Omental fat pad (tissue), 3 donors: ENCODE measurements at regions not wholly inside any gene's neighbourhood (a gene's known extent, or its start where the extent isn't known, plus 50 kb on each side); places are given as distances from the start of the nearest gene placed in this dataset.

Experiments used
- ATAC-seq: fragments of 150-250 bp; one replicate; pipeline ENCODE4 v1.9.1; 2016; ENCODE audit warnings: mild to moderate bottlenecking, moderate library complexity; ENCODE audit not compliant: low FRiP score
- DNase-seq: peaks from one replicate; pipeline ENCODE4 v3.0.0-alpha.2; 2019; ENCODE audit warnings: low spot score
- CTCF ChIP-seq, 3 donors: fragments of 450-650 bp; IDR thresholded peaks; one replicate each; pipeline ENCODE4 v1.5.1; 2016 to 2017; ENCODE audit warnings: antibody characterized with exemption in 3 of 3, mild to moderate bottlenecking in 3 of 3, moderate library complexity in 2 of 3

- DNase-seq (no peak), ATAC-seq (no peak)
- no peak for TF ChIP-seq CTCF (IDR thresholded peaks at IDR 0.05)
Observed at GRCh38 chr13:90793261-90793820, 554.1 kb upstream of the MIR17HG start.

- TF ChIP-seq CTCF (IDR thresholded peaks at IDR 0.05): no peak
- ATAC-seq: no peak
- DNase-seq: no peak
Observed at GRCh38 chr13:90796474-90796873, 551.0 kb upstream of the MIR17HG start.

GRCh38 chr13:90797335-90797734, 550.2 kb upstream of the MIR17HG start:
- no peak for ATAC-seq
- TF ChIP-seq CTCF (IDR thresholded peaks at IDR 0.05): no peak
- DNase-seq: no peak

GRCh38 chr13:90798381-90798780, 549.1 kb upstream of the MIR17HG start:
- no peak for DNase-seq
- TF ChIP-seq CTCF (IDR thresholded peaks at IDR 0.05): no peak
- ATAC-seq: no peak

GRCh38 chr13:90800082-90800746, 547.3 kb upstream of the MIR17HG start:
- no peak for TF ChIP-seq CTCF (IDR thresholded peaks at IDR 0.05)
- DNase-seq (no peak), ATAC-seq (no peak)

GRCh38 chr13:90801621-90802020, 545.9 kb upstream of the MIR17HG start:
- DNase-seq (no peak), ATAC-seq (no peak)
- no peak for TF ChIP-seq CTCF (IDR thresholded peaks at IDR 0.05)

- DNase-seq: no peak
- no peak for TF ChIP-seq CTCF (IDR thresholded peaks at IDR 0.05)
- ATAC-seq: no peak
Observed at GRCh38 chr13:90803210-90803609, 544.3 kb upstream of the MIR17HG start.
